ENCODE measurements at regions not wholly inside any gene's neighbourhood (a gene's known extent, or its start where the extent isn't known, plus 50 kb on each side); places are given as distances from the start of the nearest gene placed in this dataset.

GRCh38 chr3:78430741-78431140 is 1337.1 kb downstream of the ROBO1 start:
- no peak for DNase-seq (ENCODE audit: insufficient read length, low spot score, missing footprints)
- H3K79me2 ChIP-seq (ENCODE audit: insufficient read depth, low read length): no peaks in the 10 kb centered on the region
- no peak for TF ChIP-seq CTCF (IDR thresholded peaks at IDR 0.05; ENCODE audit: extremely low read depth, low read depth, low read length)

GRCh38 chr3:78434801-78435200 is 1333.0 kb downstream of the ROBO1 start:
- DNase-seq (ENCODE audit: insufficient read length, low spot score, missing footprints): no peak
- H3K4me1 ChIP-seq (ENCODE audit: insufficient read depth, low read length): no peaks in the 10 kb centered on the region

More at GRCh38 chr3:78430741-78431140, 1337.1 kb downstream of the ROBO1 start:
- Histone ChIP-seq H3K36me3 (ENCODE audit: insufficient read depth, low read length) (no peaks in the 10 kb centered on the region), H2AFZ (ENCODE audit: low read length) (no peak overlapping the region), H3K4me2 (ENCODE audit: insufficient read depth, low read length) (no peak overlapping the region), H4K20me1 (ENCODE audit: insufficient read depth, low read length) (no peaks in the 10 kb centered on the region), H3K4me3 (ENCODE audit: insufficient read depth, low read length) (no peak overlapping the region), H3K9me3 (ENCODE audit: low read depth, low read length) (no peaks in the 10 kb centered on the region), H3K27me3 (ENCODE audit: insufficient read depth, low read length) (no peaks in the 10 kb centered on the region), H3K27ac (ENCODE audit: low read depth, low read length) (no peak overlapping the region), H3K4me1 (ENCODE audit: insufficient read depth, low read length) (no peaks in the 10 kb centered on the region)

GRCh38 chr3:78455166-78455565 is 1312.6 kb downstream of the ROBO1 start:
- Histone ChIP-seq H3K4me1 (ENCODE audit: insufficient read depth, low read length) (no peaks in the 10 kb centered on the region), H3K27ac (ENCODE audit: low read depth, low read length) (no peak overlapping the region), H3K4me3 (ENCODE audit: insufficient read depth, low read length) (no peak overlapping the region), H2AFZ (ENCODE audit: low read length) (no peak overlapping the region), H3K9me3 (ENCODE audit: low read depth, low read length) (no peaks in the 10 kb centered on the region), H3K27me3 (ENCODE audit: insufficient read depth, low read length) (no peaks in the 10 kb centered on the region), H4K20me1 (ENCODE audit: insufficient read depth, low read length) (no peaks in the 10 kb centered on the region), H3K36me3 (ENCODE audit: insufficient read depth, low read length) (no peaks in the 10 kb centered on the region), H3K79me2 (ENCODE audit: insufficient read depth, low read length) (no peaks in the 10 kb centered on the region), H3K4me2 (ENCODE audit: insufficient read depth, low read length) (no peak overlapping the region)
- no peak for TF ChIP-seq CTCF (IDR thresholded peaks at IDR 0.05; ENCODE audit: extremely low read depth, low read depth, low read length)
- no peak for DNase-seq (ENCODE audit: insufficient read length, low spot score, missing footprints)

More at GRCh38 chr3:78434801-78435200, 1333.0 kb downstream of the ROBO1 start:
- Histone ChIP-seq H4K20me1 (ENCODE audit: insufficient read depth, low read length) (no peaks in the 10 kb centered on the region), H3K27me3 (ENCODE audit: insufficient read depth, low read length) (no peaks in the 10 kb centered on the region), H3K36me3 (ENCODE audit: insufficient read depth, low read length) (no peaks in the 10 kb centered on the region), H3K4me2 (ENCODE audit: insufficient read depth, low read length) (no peak overlapping the region), H3K4me3 (ENCODE audit: insufficient read depth, low read length) (no peak overlapping the region), H2AFZ (ENCODE audit: low read length) (no peak overlapping the region), H3K9me3 (ENCODE audit: low read depth, low read length) (no peaks in the 10 kb centered on the region), H3K27ac (ENCODE audit: low read depth, low read length) (no peak overlapping the region), H3K79me2 (ENCODE audit: insufficient read depth, low read length) (no peaks in the 10 kb centered on the region)
- TF ChIP-seq CTCF (IDR thresholded peaks at IDR 0.05; ENCODE audit: extremely low read depth, low read depth, low read length): no peak

GRCh38 chr3:78455712-78456433 is 1311.9 kb downstream of the ROBO1 start:
- H3K4me2 ChIP-seq (ENCODE audit: insufficient read depth, low read length): no peak overlapping the region
- no peak for DNase-seq (ENCODE audit: insufficient read length, low spot score, missing footprints)
- no peak overlapping the region for H3K27ac ChIP-seq (ENCODE audit: low read depth, low read length)
- no peaks in the 10 kb centered on the region for H4K20me1 ChIP-seq (ENCODE audit: insufficient read depth, low read length)
- no peaks in the 10 kb centered on the region for H3K36me3 ChIP-seq (ENCODE audit: insufficient read depth, low read length)
- H3K79me2 ChIP-seq (ENCODE audit: insufficient read depth, low read length): no peaks in the 10 kb centered on the region
- TF ChIP-seq CTCF (IDR thresholded peaks at IDR 0.05; ENCODE audit: extremely low read depth, low read depth, low read length): no peak
- no peak overlapping the region for H2AFZ ChIP-seq (ENCODE audit: low read length)
- no peaks in the 10 kb centered on the region for H3K4me1 ChIP-seq (ENCODE audit: insufficient read depth, low read length)
- no peaks in the 10 kb centered on the region for H3K9me3 ChIP-seq (ENCODE audit: low read depth, low read length)
- H3K27me3 ChIP-seq (ENCODE audit: insufficient read depth, low read length): no peaks in the 10 kb centered on the region
- no peak overlapping the region for H3K4me3 ChIP-seq (ENCODE audit: insufficient read depth, low read length)

All from osteoblast (primary cell).